ENCODE measurements at regions not wholly inside any gene's neighbourhood (a gene's known extent, or its start where the extent isn't known, plus 50 kb on each side); places are given as distances from the start of the nearest gene placed in this dataset.

DNA sequence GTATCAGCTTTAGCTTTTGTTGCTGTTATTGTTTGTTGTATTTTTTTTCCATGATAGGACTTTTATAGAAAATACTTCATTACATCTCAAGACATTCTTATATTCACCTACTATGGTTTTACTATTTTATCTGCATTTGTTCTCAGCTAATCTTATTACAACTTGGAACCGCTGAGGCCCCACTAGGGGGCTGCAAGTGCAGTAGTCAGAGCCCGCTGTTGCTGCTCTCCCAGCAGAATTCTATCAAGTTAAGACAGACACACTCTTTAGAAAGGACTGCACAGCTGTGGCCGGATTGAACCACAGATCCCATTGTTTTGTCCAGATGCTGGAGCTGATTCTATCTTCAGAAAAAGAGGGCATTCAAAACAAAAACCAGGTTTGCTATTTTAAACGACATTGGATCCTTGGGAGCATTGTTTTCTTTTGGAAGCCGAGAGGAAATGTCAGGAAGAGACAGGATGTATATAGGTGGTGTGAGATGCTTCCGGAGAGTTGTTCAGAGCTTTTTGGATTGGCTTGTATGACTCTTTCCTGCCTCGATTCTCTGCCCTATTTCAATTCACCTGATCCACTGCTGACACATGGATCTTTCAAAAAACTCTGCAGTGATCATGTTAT, 105.7 kb upstream of the GAREM1 start:
- TF ChIP-seq SP1 (IDR thresholded peaks at IDR 0.05) = no peak
- TF ChIP-seq, protein P1, sequence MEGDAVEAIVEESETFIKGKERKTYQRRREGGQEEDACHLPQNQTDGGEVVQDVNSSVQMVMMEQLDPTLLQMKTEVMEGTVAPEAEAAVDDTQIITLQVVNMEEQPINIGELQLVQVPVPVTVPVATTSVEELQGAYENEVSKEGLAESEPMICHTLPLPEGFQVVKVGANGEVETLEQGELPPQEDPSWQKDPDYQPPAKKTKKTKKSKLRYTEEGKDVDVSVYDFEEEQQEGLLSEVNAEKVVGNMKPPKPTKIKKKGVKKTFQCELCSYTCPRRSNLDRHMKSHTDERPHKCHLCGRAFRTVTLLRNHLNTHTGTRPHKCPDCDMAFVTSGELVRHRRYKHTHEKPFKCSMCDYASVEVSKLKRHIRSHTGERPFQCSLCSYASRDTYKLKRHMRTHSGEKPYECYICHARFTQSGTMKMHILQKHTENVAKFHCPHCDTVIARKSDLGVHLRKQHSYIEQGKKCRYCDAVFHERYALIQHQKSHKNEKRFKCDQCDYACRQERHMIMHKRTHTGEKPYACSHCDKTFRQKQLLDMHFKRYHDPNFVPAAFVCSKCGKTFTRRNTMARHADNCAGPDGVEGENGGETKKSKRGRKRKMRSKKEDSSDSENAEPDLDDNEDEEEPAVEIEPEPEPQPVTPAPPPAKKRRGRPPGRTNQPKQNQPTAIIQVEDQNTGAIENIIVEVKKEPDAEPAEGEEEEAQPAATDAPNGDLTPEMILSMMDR (IDR thresholded peaks at IDR 0.05; ENCODE audit: low read depth, low read length, missing input control) = no peak
- TF ChIP-seq, protein P2, sequence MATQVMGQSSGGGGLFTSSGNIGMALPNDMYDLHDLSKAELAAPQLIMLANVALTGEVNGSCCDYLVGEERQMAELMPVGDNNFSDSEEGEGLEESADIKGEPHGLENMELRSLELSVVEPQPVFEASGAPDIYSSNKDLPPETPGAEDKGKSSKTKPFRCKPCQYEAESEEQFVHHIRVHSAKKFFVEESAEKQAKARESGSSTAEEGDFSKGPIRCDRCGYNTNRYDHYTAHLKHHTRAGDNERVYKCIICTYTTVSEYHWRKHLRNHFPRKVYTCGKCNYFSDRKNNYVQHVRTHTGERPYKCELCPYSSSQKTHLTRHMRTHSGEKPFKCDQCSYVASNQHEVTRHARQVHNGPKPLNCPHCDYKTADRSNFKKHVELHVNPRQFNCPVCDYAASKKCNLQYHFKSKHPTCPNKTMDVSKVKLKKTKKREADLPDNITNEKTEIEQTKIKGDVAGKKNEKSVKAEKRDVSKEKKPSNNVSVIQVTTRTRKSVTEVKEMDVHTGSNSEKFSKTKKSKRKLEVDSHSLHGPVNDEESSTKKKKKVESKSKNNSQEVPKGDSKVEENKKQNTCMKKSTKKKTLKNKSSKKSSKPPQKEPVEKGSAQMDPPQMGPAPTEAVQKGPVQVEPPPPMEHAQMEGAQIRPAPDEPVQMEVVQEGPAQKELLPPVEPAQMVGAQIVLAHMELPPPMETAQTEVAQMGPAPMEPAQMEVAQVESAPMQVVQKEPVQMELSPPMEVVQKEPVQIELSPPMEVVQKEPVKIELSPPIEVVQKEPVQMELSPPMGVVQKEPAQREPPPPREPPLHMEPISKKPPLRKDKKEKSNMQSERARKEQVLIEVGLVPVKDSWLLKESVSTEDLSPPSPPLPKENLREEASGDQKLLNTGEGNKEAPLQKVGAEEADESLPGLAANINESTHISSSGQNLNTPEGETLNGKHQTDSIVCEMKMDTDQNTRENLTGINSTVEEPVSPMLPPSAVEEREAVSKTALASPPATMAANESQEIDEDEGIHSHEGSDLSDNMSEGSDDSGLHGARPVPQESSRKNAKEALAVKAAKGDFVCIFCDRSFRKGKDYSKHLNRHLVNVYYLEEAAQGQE (IDR thresholded peaks at IDR 0.05) = no peak
- TF ChIP-seq RAD21 (IDR thresholded peaks at IDR 0.05) = peak; percentile 17 to 24
- TF ChIP-seq EGR1 (IDR thresholded peaks at IDR 0.05; ENCODE audit: low read depth in 2 of 2) = no peak
- TF ChIP-seq, protein P3, sequence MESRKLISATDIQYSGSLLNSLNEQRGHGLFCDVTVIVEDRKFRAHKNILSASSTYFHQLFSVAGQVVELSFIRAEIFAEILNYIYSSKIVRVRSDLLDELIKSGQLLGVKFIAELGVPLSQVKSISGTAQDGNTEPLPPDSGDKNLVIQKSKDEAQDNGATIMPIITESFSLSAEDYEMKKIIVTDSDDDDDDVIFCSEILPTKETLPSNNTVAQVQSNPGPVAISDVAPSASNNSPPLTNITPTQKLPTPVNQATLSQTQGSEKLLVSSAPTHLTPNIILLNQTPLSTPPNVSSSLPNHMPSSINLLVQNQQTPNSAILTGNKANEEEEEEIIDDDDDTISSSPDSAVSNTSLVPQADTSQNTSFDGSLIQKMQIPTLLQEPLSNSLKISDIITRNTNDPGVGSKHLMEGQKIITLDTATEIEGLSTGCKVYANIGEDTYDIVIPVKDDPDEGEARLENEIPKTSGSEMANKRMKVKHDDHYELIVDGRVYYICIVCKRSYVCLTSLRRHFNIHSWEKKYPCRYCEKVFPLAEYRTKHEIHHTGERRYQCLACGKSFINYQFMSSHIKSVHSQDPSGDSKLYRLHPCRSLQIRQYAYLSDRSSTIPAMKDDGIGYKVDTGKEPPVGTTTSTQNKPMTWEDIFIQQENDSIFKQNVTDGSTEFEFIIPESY (IDR thresholded peaks at IDR 0.05) = no peak
- TF ChIP-seq, protein P4, sequence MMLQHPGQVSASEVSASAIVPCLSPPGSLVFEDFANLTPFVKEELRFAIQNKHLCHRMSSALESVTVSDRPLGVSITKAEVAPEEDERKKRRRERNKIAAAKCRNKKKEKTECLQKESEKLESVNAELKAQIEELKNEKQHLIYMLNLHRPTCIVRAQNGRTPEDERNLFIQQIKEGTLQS (IDR thresholded peaks at IDR 0.05) = no peak
- TF ChIP-seq YY1 (IDR thresholded peaks at IDR 0.05) = no peak

Measured in liver (tissue), 3 donors.